CD14-positive monocyte (primary cell): ENCODE measurements at regions not wholly inside any gene's neighbourhood (a gene's known extent, or its start where the extent isn't known, plus 50 kb on each side); places are given as distances from the start of the nearest gene placed in this dataset.

Experiments used
- DNase-seq, 3 donors: peaks; one replicate each; pipeline ENCODE4 v3.0.0-alpha.2; 2011 to 2022
- H2AFZ ChIP-seq: 2 replicates; pipeline ENCODE4 v1.6.0; 2012; ENCODE audit warnings: mild to moderate bottlenecking, low read depth, low read length, inconsistent platforms; ENCODE audit not compliant: insufficient read depth, poor library complexity, severe bottlenecking
- H3K27ac ChIP-seq, 2 donors: 1 replicate in 1 of 2; 2 replicates in 1 of 2; pipeline ENCODE4 v1.5.1; 2012 to 2013; ENCODE audit warnings: low read length in 2 of 2, control low read depth in 1 of 2, inconsistent platforms in 1 of 2, low read depth in 1 of 2, mild to moderate bottlenecking in 1 of 2
- H3K27me3 ChIP-seq, 2 donors: one replicate each; pipeline versions ENCODE4 v1.6.0 to v1.6.1; 2011 to 2013; ENCODE audit warnings: low read length in 2 of 2; ENCODE audit not compliant: control insufficient read depth in 2 of 2, insufficient read depth in 2 of 2
- H3K36me3 ChIP-seq, 2 donors: replicated peaks in 1 of 2; 1 replicate in 1 of 2; 2 replicates in 1 of 2; pipeline versions ENCODE4 v1.5.1 to v1.6.1; 2012 to 2013; ENCODE audit warnings: low read length in 2 of 2, control low read depth in 1 of 2, inconsistent platforms in 1 of 2, mild to moderate bottlenecking in 1 of 2; ENCODE audit not compliant: insufficient read depth in 2 of 2, control insufficient read depth in 1 of 2
- H3K4me1 ChIP-seq, 2 donors: 1 replicate in 1 of 2; 2 replicates in 1 of 2; pipeline versions ENCODE4 v1.5.1 to v1.6.1; 2012 to 2013; ENCODE audit warnings: low read length in 2 of 2, control low read depth in 1 of 2, inconsistent platforms in 1 of 2, mild to moderate bottlenecking in 1 of 2, moderate library complexity in 1 of 2; ENCODE audit not compliant: insufficient read depth in 2 of 2, control insufficient read depth in 1 of 2
- H3K4me2 ChIP-seq: replicated peaks from 2 replicates; pipeline ENCODE3; 2012; ENCODE audit warnings: low read length, moderate library complexity, mild to moderate bottlenecking; ENCODE audit not compliant: poor library complexity, severe bottlenecking; ENCODE audit errors: extremely low read depth
- H3K4me3 ChIP-seq, 3 experiments: fragments of 200-600 bp in 1 of 3; sonication (generic) in 1 of 3; replicated peaks in 1 of 3; 1 replicate in 2 of 3; 2 replicates in 1 of 3; pipeline ENCODE4 v1.5.1; 2011 to 2013; ENCODE audit warnings: low read length in 3 of 3, mild to moderate bottlenecking in 3 of 3, control low read depth in 2 of 3, low read depth in 2 of 3, inconsistent platforms in 1 of 3, moderate library complexity in 1 of 3
- H3K79me2 ChIP-seq: 2 replicates; pipeline ENCODE4 v1.6.0; 2012; ENCODE audit warnings: mild to moderate bottlenecking, control low read depth, inconsistent platforms, low read length, moderate library complexity; ENCODE audit not compliant: insufficient read depth
- H3K9ac ChIP-seq: 2 replicates; pipeline ENCODE4 v1.6.0; 2017; ENCODE audit warnings: low read length, mild to moderate bottlenecking; ENCODE audit not compliant: insufficient read depth, poor library complexity, severe bottlenecking
- H3K9me3 ChIP-seq, 2 donors: replicated peaks in 1 of 2; 1 replicate in 1 of 2; 2 replicates in 1 of 2; pipeline versions ENCODE4 v1.5.1 to v1.6.1; 2012 to 2013; ENCODE audit warnings: low read length in 2 of 2, control low read depth in 1 of 2; ENCODE audit not compliant: control insufficient read depth in 1 of 2, insufficient read depth in 1 of 2
- H4K20me1 ChIP-seq: 2 replicates; pipeline ENCODE4 v1.6.0; 2012; ENCODE audit warnings: mild to moderate bottlenecking, low read length, control low read depth, moderate library complexity; ENCODE audit not compliant: insufficient read depth
- H3K27ac Mint-ChIP-seq, 7 donors: one replicate each; pipeline ENCODE4 v1.8.0; 2020; ENCODE audit warnings: mild to moderate bottlenecking in 7 of 7, mixed read lengths in 7 of 7, moderate library complexity in 6 of 7, inconsistent platforms in 2 of 7
- H3K27me3 Mint-ChIP-seq, 3 donors: one replicate each; pipeline ENCODE4 v1.8.0; 2021 to 2022; ENCODE audit warnings: low read depth in 3 of 3, mild to moderate bottlenecking in 3 of 3, mixed read lengths in 3 of 3, moderate library complexity in 3 of 3, inconsistent platforms in 1 of 3
- H3K36me3 Mint-ChIP-seq, 2 donors: one replicate each; pipeline ENCODE4 v1.8.0; 2020; ENCODE audit warnings: mixed read lengths in 2 of 2, inconsistent platforms in 1 of 2, mild to moderate bottlenecking in 1 of 2
- H3K4me1 Mint-ChIP-seq: one replicate; pipeline ENCODE4 v1.8.0; 2020; ENCODE audit warnings: mild to moderate bottlenecking, mixed read lengths
- H3K4me3 Mint-ChIP-seq, 2 donors: one replicate each; pipeline ENCODE4 v1.8.0; 2020; ENCODE audit warnings: mild to moderate bottlenecking in 2 of 2, mixed read lengths in 2 of 2, moderate library complexity in 1 of 2
- H3K9me3 Mint-ChIP-seq, 7 donors: one replicate each; pipeline ENCODE4 v1.8.0; 2020 to 2022; ENCODE audit warnings: mixed read lengths in 7 of 7, mild to moderate bottlenecking in 6 of 7, moderate library complexity in 6 of 7, inconsistent platforms in 2 of 7
- CTCF ChIP-seq: fragments of 200-600 bp; IDR thresholded peaks from one replicate; pipeline ENCODE4 v1.8.0; 2022; ENCODE audit warnings: antibody characterized with exemption, mild to moderate bottlenecking
- WGBS: methylation state at CpG from one replicate; pipeline ENCODE4 v1.1.5; 2013; ENCODE audit warnings: missing lambda C conversion rate; ENCODE audit not compliant: insufficient coverage; 5-methylcytosine and 5-hydroxymethylcytosine counted together
- intact Hi-C, 2 donors: fragments of 100-400 bp; cut with micrococcal nuclease; formaldehyde crosslinking; loops; one replicate each; pipeline versions ENCODE4 v1.15.0 to v1.15.1; 2023

- Histone ChIP-seq H3K4me3 (no peak overlapping the region), H3K9ac (no peak overlapping the region), H3K79me2 (no peaks in the 10 kb centered on the region), H3K36me3 (no peaks in the 10 kb centered on the region), H3K4me1 (no peaks in the 10 kb centered on the region), H3K27me3 (no peaks in the 10 kb centered on the region), H4K20me1 (no peaks in the 10 kb centered on the region), H2AFZ (no peak overlapping the region), H3K27ac (no peak overlapping the region), H3K4me2 (no peak overlapping the region), H3K9me3 (no peaks in the 10 kb centered on the region)
- no peaks in the 10 kb centered on the region for H3K4me1 Mint-ChIP-seq
- H3K36me3 Mint-ChIP-seq, result no peaks in the 10 kb centered on the region
- TF ChIP-seq CTCF, result no peak
- peaks cover 0 to 4% (median 0%) of the 10 kb centered on the region in 7 donors for H3K9me3 Mint-ChIP-seq
- H3K27me3 Mint-ChIP-seq, result peaks cover 0 to 2% (median 0%) of the 10 kb centered on the region in 3 donors
- no peak overlapping the region for H3K27ac Mint-ChIP-seq
- H3K4me3 Mint-ChIP-seq, result no peak overlapping the region
- DNase-seq, result no peak
- intact Hi-C loops, result no loop called here
Observed at GRCh38 chr3:115554487-115554807, 68.9 kb upstream of the GAP43 start.

- H3K9me3 ChIP-seq, result peaks cover 0 to 3% of the 10 kb centered on the region in 2 donors
- no peak overlapping the region for H3K27ac ChIP-seq
- no peaks in the 10 kb centered on the region for H3K4me1 ChIP-seq
- H3K36me3 ChIP-seq, result no peaks in the 10 kb centered on the region
- TF ChIP-seq CTCF, result no peak
- H3K27me3 ChIP-seq, result no peaks in the 10 kb centered on the region
- Mint-ChIP-seq H3K4me1 (no peaks in the 10 kb centered on the region), H3K9me3 (peaks cover 0 to 3% (median 0%) of the 10 kb centered on the region in 7 donors), H3K4me3 (no peak overlapping the region), H3K36me3 (no peaks in the 10 kb centered on the region), H3K27me3 (peaks cover 0 to 2% (median 0%) of the 10 kb centered on the region in 3 donors), H3K27ac (peak overlapping the region in 1 of 7 donors; percentile 66)
- DNase-seq, result no peak
- WGBS, result 100% methylated on average over 2 of the region's 4 CpGs
- H3K4me3 ChIP-seq, result no peak overlapping the region
- no peaks in the 10 kb centered on the region for H4K20me1 ChIP-seq
- no peak overlapping the region for H3K4me2 ChIP-seq
- no peaks in the 10 kb centered on the region for H3K79me2 ChIP-seq
- H2AFZ ChIP-seq, result no peak overlapping the region
- intact Hi-C loops, result no loop called here
- no peak overlapping the region for H3K9ac ChIP-seq
Observed at GRCh38 chr3:115562636-115563267, 60.6 kb upstream of the GAP43 start.
